ENCODE measurements at regions not wholly inside any gene's neighbourhood (a gene's known extent, or its start where the extent isn't known, plus 50 kb on each side); places are given as distances from the start of the nearest gene placed in this dataset.

DNA sequence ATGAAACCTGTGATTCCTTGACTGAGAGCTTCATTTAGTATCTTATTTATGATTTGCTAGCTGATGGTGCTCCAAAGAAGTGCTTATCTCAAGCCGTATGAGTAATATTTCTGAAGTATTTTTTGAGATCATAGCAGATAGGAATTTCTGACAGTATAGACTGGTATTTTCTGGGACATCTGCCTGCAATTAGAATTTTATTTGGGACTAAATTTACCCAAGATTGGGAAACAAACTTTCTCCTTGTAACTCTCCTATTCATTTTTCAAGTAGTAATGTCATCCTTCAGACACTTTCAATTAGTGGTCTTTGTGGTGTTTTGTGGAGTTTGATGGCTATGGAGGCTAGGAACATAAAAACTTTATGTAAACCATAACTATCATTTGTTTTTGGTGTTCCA is 597.2 kb upstream of the ZP4 start:
- FAIRE-seq: no peak
- TF ChIP-seq POLR2AphosphoS5 (IDR thresholded peaks at IDR 0.05; ENCODE audit: low read depth, low read length) (no peak), POU2F2 (IDR thresholded peaks at IDR 0.05; ENCODE audit: low read depth, low read length) (no peak), PAX5 (IDR thresholded peaks at IDR 0.05; ENCODE audit: insufficient read depth, low read length, severe bottlenecking) (no peak), POLR2A (IDR thresholded peaks at IDR 0.05; ENCODE audit: low read depth, low read length) (no peak), SPI1 (IDR thresholded peaks at IDR 0.05; ENCODE audit: low read depth, low read length) (no peak), TAF1 (IDR thresholded peaks at IDR 0.05; ENCODE audit: low read depth, low read length) (no peak)
- no peak for DNase-seq (ENCODE audit: insufficient read length, low spot score)

DNA sequence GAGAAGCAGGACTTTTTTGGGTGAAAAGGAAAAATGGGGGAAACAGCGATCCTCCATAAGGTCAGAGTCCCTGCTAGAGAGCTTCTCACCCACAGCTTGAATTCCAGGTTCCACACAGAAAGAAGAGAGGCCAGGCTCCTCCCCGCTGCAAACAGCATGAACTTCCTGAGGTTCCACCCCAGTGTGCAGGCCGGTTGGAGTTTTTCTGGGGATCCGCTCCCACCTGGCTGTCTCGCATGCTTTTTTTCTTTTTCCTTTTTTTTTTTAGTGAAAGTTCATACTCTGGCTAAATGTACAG is 595.1 kb upstream of the ZP4 start:
- TF ChIP-seq SPI1 (IDR thresholded peaks at IDR 0.05; ENCODE audit: low read depth, low read length) (no peak), POLR2A (IDR thresholded peaks at IDR 0.05; ENCODE audit: low read depth, low read length) (no peak), PAX5 (IDR thresholded peaks at IDR 0.05; ENCODE audit: insufficient read depth, low read length, severe bottlenecking) (no peak), POLR2AphosphoS5 (IDR thresholded peaks at IDR 0.05; ENCODE audit: low read depth, low read length) (no peak), POU2F2 (IDR thresholded peaks at IDR 0.05; ENCODE audit: low read depth, low read length) (no peak), TAF1 (IDR thresholded peaks at IDR 0.05; ENCODE audit: low read depth, low read length) (no peak)
- FAIRE-seq: no peak
- DNase-seq (ENCODE audit: insufficient read length, low spot score): no peak

- FAIRE-seq (no peak), DNase-seq (ENCODE audit: insufficient read length, low spot score) (no peak)
- TF ChIP-seq POLR2A (IDR thresholded peaks at IDR 0.05; ENCODE audit: low read depth, low read length) (no peak), SPI1 (IDR thresholded peaks at IDR 0.05; ENCODE audit: low read depth, low read length) (no peak), POLR2AphosphoS5 (IDR thresholded peaks at IDR 0.05; ENCODE audit: low read depth, low read length) (no peak), PAX5 (IDR thresholded peaks at IDR 0.05; ENCODE audit: insufficient read depth, low read length, severe bottlenecking) (no peak), TAF1 (IDR thresholded peaks at IDR 0.05; ENCODE audit: low read depth, low read length) (no peak), POU2F2 (IDR thresholded peaks at IDR 0.05; ENCODE audit: low read depth, low read length) (no peak)
These were observed 594.6 kb upstream of the ZP4 start for GRCh38 chr1:238485057-238485911.

- FAIRE-seq: no peak
- no peak for TF ChIP-seq POU2F2 (IDR thresholded peaks at IDR 0.05; ENCODE audit: low read depth, low read length)
- no peak for TF ChIP-seq POLR2A (IDR thresholded peaks at IDR 0.05; ENCODE audit: low read depth, low read length)
- no peak for TF ChIP-seq TAF1 (IDR thresholded peaks at IDR 0.05; ENCODE audit: low read depth, low read length)
- TF ChIP-seq SPI1 (IDR thresholded peaks at IDR 0.05; ENCODE audit: low read depth, low read length): no peak
- TF ChIP-seq PAX5 (IDR thresholded peaks at IDR 0.05; ENCODE audit: insufficient read depth, low read length, severe bottlenecking): no peak
- no peak for TF ChIP-seq POLR2AphosphoS5 (IDR thresholded peaks at IDR 0.05; ENCODE audit: low read depth, low read length)
These were observed 593.4 kb upstream of the ZP4 start for GRCh38 chr1:238484121-238484520.

DNA sequence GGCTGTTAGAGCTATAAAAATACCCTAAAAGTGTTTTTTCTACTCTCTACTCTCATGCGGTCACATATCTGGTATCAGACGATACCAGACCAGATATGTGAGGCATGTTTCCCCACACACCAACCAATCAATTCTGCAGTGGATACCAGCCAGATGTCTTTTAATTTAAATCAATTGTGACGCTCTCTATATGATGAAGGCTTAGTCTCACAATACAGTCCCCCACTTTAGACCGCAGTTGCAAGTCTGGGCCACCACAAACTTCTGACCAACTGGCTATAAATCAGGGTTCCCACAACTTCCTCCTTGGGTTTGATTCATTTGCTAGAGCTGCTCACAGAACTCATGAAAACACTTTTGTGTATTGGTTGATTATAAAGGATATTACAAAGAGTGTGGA is 586.1 kb upstream of the ZP4 start:
- TF ChIP-seq POLR2AphosphoS5 (IDR thresholded peaks at IDR 0.05; ENCODE audit: low read depth, low read length) (no peak), SPI1 (IDR thresholded peaks at IDR 0.05; ENCODE audit: low read depth, low read length) (no peak), PAX5 (IDR thresholded peaks at IDR 0.05; ENCODE audit: insufficient read depth, low read length, severe bottlenecking) (no peak)
- DNase-seq (ENCODE audit: insufficient read length, low spot score) (no peak), FAIRE-seq (no peak)

More at GRCh38 chr1:238484121-238484520, 593.4 kb upstream of the ZP4 start:
- no peak for DNase-seq (ENCODE audit: insufficient read length, low spot score)

DNA sequence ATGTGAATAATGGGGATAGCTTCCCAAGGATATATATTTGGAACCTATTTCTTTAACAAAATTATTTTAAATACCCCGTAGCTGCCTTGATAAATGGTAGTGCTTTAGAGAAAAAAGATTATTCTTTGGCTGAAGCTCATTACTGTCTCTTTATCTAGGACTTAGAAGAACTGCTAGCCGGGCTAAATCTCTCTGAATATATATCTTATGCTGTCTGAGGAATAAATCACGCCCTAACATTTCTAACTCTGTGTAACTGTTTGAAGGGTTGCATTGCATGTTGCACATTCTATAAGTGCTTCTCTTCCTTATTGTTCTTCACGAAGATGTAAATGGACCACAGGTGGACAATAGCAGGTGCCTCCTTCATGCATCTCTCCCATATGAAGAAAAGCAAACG is 585.0 kb upstream of the ZP4 start:
- FAIRE-seq: no peak
- no peak for DNase-seq (ENCODE audit: insufficient read length, low spot score)
- TF ChIP-seq POU2F2 (IDR thresholded peaks at IDR 0.05; ENCODE audit: low read depth, low read length): no peak
- no peak for TF ChIP-seq POLR2A (IDR thresholded peaks at IDR 0.05; ENCODE audit: low read depth, low read length)
- TF ChIP-seq TAF1 (IDR thresholded peaks at IDR 0.05; ENCODE audit: low read depth, low read length): no peak
- no peak for TF ChIP-seq SPI1 (IDR thresholded peaks at IDR 0.05; ENCODE audit: low read depth, low read length)
- no peak for TF ChIP-seq POLR2AphosphoS5 (IDR thresholded peaks at IDR 0.05; ENCODE audit: low read depth, low read length)
- no peak for TF ChIP-seq PAX5 (IDR thresholded peaks at IDR 0.05; ENCODE audit: insufficient read depth, low read length, severe bottlenecking)

GRCh38 chr1:238474263-238474662 is 583.5 kb upstream of the ZP4 start:
- FAIRE-seq (no peak), DNase-seq (ENCODE audit: insufficient read length, low spot score) (no peak)
- no peak for TF ChIP-seq TAF1 (IDR thresholded peaks at IDR 0.05; ENCODE audit: low read depth, low read length)
- TF ChIP-seq PAX5 (IDR thresholded peaks at IDR 0.05; ENCODE audit: insufficient read depth, low read length, severe bottlenecking): no peak
- no peak for TF ChIP-seq POLR2A (IDR thresholded peaks at IDR 0.05; ENCODE audit: low read depth, low read length)
- TF ChIP-seq POU2F2 (IDR thresholded peaks at IDR 0.05; ENCODE audit: low read depth, low read length): no peak
- TF ChIP-seq SPI1 (IDR thresholded peaks at IDR 0.05; ENCODE audit: low read depth, low read length): no peak
- no peak for TF ChIP-seq POLR2AphosphoS5 (IDR thresholded peaks at IDR 0.05; ENCODE audit: low read depth, low read length)

DNA sequence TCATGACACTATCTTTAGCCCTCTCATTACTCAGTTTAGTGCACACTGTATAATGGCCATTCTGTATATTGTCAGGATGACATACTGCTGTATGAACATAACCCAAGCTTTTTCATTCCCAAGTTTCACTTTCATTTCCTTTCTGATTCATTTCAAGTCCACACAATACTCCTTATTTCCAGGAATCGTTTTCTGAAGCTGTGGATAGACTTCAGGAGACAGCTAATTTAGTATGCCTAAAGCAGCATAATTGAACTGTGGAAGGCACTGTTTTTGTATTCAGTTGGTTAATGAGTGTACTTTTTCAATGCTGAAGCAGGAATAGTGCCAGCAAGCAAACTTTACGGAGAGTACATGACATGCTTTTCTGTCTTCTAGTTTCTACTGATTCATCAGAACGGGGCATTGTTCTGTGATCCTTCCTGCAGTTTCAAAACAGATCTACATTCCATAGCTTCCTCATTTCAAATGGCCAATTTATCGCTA is 578.5 kb upstream of the ZP4 start:
- DNase-seq (ENCODE audit: insufficient read length, low spot score) (no peak), FAIRE-seq (no peak)
- no peak for TF ChIP-seq POLR2AphosphoS5 (IDR thresholded peaks at IDR 0.05; ENCODE audit: low read depth, low read length)
- TF ChIP-seq SPI1 (IDR thresholded peaks at IDR 0.05; ENCODE audit: low read depth, low read length): no peak
- TF ChIP-seq PAX5 (IDR thresholded peaks at IDR 0.05; ENCODE audit: insufficient read depth, low read length, severe bottlenecking): no peak
- no peak for TF ChIP-seq POU2F2 (IDR thresholded peaks at IDR 0.05; ENCODE audit: low read depth, low read length)
- no peak for TF ChIP-seq POLR2A (IDR thresholded peaks at IDR 0.05; ENCODE audit: low read depth, low read length)
- no peak for TF ChIP-seq TAF1 (IDR thresholded peaks at IDR 0.05; ENCODE audit: low read depth, low read length)

DNA sequence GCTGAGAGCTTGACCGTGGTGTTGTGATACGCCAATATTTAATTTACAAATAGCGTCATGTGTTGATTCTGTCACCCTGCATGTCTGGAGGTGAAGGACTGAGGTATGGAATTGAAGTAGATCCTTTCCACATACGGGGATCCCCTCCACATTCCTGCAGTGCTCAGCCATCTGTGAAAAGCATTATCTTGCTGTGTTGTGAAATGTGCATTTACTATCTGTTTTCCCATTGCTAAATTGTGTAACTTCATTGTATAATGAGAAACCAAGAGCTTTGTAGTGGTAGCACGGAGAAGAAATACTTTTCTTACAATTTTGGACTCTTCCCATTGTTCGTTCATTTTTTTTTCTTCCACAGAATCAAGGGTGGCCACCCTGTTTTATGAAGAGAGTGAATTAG is 577.3 kb upstream of the ZP4 start:
- TF ChIP-seq POLR2AphosphoS5 (IDR thresholded peaks at IDR 0.05; ENCODE audit: low read depth, low read length) (no peak), TAF1 (IDR thresholded peaks at IDR 0.05; ENCODE audit: low read depth, low read length) (no peak), POLR2A (IDR thresholded peaks at IDR 0.05; ENCODE audit: low read depth, low read length) (no peak), PAX5 (IDR thresholded peaks at IDR 0.05; ENCODE audit: insufficient read depth, low read length, severe bottlenecking) (no peak), SPI1 (IDR thresholded peaks at IDR 0.05; ENCODE audit: low read depth, low read length) (no peak), POU2F2 (IDR thresholded peaks at IDR 0.05; ENCODE audit: low read depth, low read length) (no peak)
- FAIRE-seq (no peak), DNase-seq (ENCODE audit: insufficient read length, low spot score) (no peak)

All from GM12891 (cell line).